C4-2B (cell line): ENCODE measurements at regions not wholly inside any gene's neighbourhood (a gene's known extent, or its start where the extent isn't known, plus 50 kb on each side); places are given as distances from the start of the nearest gene placed in this dataset.

Source experiments
- H3K27ac ChIP-seq: fragments of 450-650 bp; 2 replicates; pipeline ENCODE4 v1.5.1; 2017
- ZFX ChIP-seq: fragments of 450-650 bp; IDR thresholded peaks from 2 replicates; pipeline ENCODE4 v1.6.1; 2017
- TF ChIP-seq, protein P1 (sequence below): fragments of 450-650 bp; conservative IDR thresholded peaks from 2 replicates; pipeline ENCODE4 v1.5.1; 2017; ENCODE audit warnings: mild to moderate bottlenecking

GRCh38 chr15:29873947-29874411 is 51.7 kb upstream of the TJP1 start:
- TF ChIP-seq ZFX: no peak
- no peak overlapping the region for H3K27ac ChIP-seq

DNA sequence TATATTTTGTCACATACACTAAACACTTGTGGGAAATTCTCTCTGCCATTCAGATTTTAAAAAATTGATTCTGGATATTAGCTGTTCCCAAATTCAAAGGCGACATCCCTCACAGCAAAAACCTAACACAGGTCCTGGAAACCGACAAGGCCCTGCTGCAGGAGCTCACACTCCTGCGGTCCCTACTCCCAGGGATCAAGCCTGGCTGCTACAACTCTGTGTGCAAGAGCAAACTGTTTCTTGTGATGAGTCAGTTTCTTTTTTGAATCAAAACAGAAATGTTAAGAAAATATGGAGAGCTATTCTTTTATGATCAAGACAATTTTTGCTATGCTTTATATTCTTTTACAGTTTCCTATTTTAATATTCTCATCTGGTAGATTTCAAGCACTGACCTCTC is 51.0 kb upstream of the TJP1 start:
- TF ChIP-seq, protein P1, sequence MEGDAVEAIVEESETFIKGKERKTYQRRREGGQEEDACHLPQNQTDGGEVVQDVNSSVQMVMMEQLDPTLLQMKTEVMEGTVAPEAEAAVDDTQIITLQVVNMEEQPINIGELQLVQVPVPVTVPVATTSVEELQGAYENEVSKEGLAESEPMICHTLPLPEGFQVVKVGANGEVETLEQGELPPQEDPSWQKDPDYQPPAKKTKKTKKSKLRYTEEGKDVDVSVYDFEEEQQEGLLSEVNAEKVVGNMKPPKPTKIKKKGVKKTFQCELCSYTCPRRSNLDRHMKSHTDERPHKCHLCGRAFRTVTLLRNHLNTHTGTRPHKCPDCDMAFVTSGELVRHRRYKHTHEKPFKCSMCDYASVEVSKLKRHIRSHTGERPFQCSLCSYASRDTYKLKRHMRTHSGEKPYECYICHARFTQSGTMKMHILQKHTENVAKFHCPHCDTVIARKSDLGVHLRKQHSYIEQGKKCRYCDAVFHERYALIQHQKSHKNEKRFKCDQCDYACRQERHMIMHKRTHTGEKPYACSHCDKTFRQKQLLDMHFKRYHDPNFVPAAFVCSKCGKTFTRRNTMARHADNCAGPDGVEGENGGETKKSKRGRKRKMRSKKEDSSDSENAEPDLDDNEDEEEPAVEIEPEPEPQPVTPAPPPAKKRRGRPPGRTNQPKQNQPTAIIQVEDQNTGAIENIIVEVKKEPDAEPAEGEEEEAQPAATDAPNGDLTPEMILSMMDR: no peak
- TF ChIP-seq ZFX: no peak
- no peak overlapping the region for H3K27ac ChIP-seq

GRCh38 chr15:29872716-29873115 is 50.4 kb upstream of the TJP1 start:
- TF ChIP-seq, protein P1: no peak
- no peak for TF ChIP-seq ZFX
- H3K27ac ChIP-seq: no peak overlapping the region
